Neuronal stem cell (in vitro differentiated cells): ENCODE measurements at regions not wholly inside any gene's neighbourhood (a gene's known extent, or its start where the extent isn't known, plus 50 kb on each side); places are given as distances from the start of the nearest gene placed in this dataset.

Experiments used
- DNase-seq: peaks from one replicate; pipeline ENCODE4 v3.0.0-alpha.2; 2013; ENCODE audit warnings: low spot score
- H2AFZ ChIP-seq: one replicate; pipeline ENCODE4 v1.6.1; 2013; ENCODE audit warnings: mild to moderate bottlenecking, low read length, inconsistent platforms
- H2AK5ac ChIP-seq: 2 replicates; pipeline ENCODE4 v1.6.1; 2013; ENCODE audit warnings: low read depth, mild to moderate bottlenecking, inconsistent platforms, low read length, moderate library complexity, mixed read lengths
- H2BK120ac ChIP-seq: 2 replicates; pipeline ENCODE4 v1.6.1; 2013; ENCODE audit warnings: low read depth, mild to moderate bottlenecking, inconsistent platforms, low read length, moderate library complexity, mixed read lengths
- H2BK12ac ChIP-seq: one replicate; pipeline ENCODE4 v1.6.1; 2013; ENCODE audit warnings: low read length, inconsistent platforms
- H2BK15ac ChIP-seq: 2 replicates; pipeline ENCODE4 v1.6.1; 2013; ENCODE audit warnings: mild to moderate bottlenecking, low read length, inconsistent platforms, mixed read lengths
- H2BK5ac ChIP-seq: one replicate; pipeline ENCODE4 v1.6.1; 2013; ENCODE audit warnings: inconsistent platforms, mild to moderate bottlenecking, low read length, moderate library complexity
- H3K14ac ChIP-seq: one replicate; pipeline ENCODE4 v1.6.1; 2013; ENCODE audit warnings: low read length, inconsistent platforms
- H3K18ac ChIP-seq: 2 replicates; pipeline ENCODE4 v1.6.1; 2013; ENCODE audit warnings: low read length, inconsistent platforms
- H3K23ac ChIP-seq: 2 replicates; pipeline ENCODE4 v1.6.1; 2013; ENCODE audit warnings: low read depth, mild to moderate bottlenecking, mixed read lengths, low read length, inconsistent platforms; ENCODE audit not compliant: poor library complexity
- H3K27ac ChIP-seq: replicated peaks from 3 replicates; pipeline ENCODE4 v1.5.1; 2013; ENCODE audit warnings: low read length, inconsistent platforms
- H3K27me3 ChIP-seq, 3 experiments: 2 replicates each; pipeline ENCODE4 v1.6.1; 2013; ENCODE audit warnings: low read length in 3 of 3, mild to moderate bottlenecking in 2 of 3, inconsistent platforms in 1 of 3, low read depth in 1 of 3, mixed read lengths in 1 of 3, moderate library complexity in 1 of 3; ENCODE audit not compliant: control insufficient read depth in 3 of 3, insufficient read depth in 3 of 3
- H3K36me3 ChIP-seq, 2 donors: replicated peaks in 1 of 2; 2 replicates each; pipeline ENCODE4 v1.6.1; 2013; ENCODE audit warnings: low read length in 2 of 2; ENCODE audit not compliant: control insufficient read depth in 2 of 2, insufficient read depth in 2 of 2
- H3K4ac ChIP-seq: 2 replicates; pipeline ENCODE4 v1.6.1; 2013; ENCODE audit warnings: inconsistent platforms, mild to moderate bottlenecking, low read length, moderate library complexity
- H3K4me1 ChIP-seq, 2 donors: 1 replicate in 1 of 2; 2 replicates in 1 of 2; pipeline ENCODE4 v1.6.1; 2013; ENCODE audit warnings: low read length in 2 of 2, low read depth in 1 of 2; ENCODE audit not compliant: control insufficient read depth in 2 of 2, insufficient read depth in 1 of 2
- H3K4me2 ChIP-seq: one replicate; pipeline ENCODE4 v1.6.1; 2013; ENCODE audit warnings: mild to moderate bottlenecking, low read length, inconsistent platforms; ENCODE audit not compliant: insufficient read depth, poor library complexity, severe bottlenecking
- H3K4me3 ChIP-seq, 2 donors: 2 replicates each; pipeline ENCODE4 v1.5.1; 2013; ENCODE audit warnings: low read length in 2 of 2, mild to moderate bottlenecking in 2 of 2, inconsistent platforms in 1 of 2, moderate library complexity in 1 of 2
- H3K79me1 ChIP-seq: one replicate; pipeline ENCODE4 v1.6.1; 2013; ENCODE audit warnings: low read depth, mild to moderate bottlenecking, inconsistent platforms, low read length, moderate library complexity
- H3K9ac ChIP-seq: one replicate; pipeline ENCODE4 v1.6.1; 2013; ENCODE audit warnings: mild to moderate bottlenecking, low read depth, low read length, inconsistent platforms; ENCODE audit not compliant: poor library complexity
- H3K9me3 ChIP-seq, 2 donors: replicated peaks in 1 of 2; 2 replicates each; pipeline versions ENCODE3 to v1.6.1; 2013; ENCODE audit warnings: low read length in 2 of 2, mild to moderate bottlenecking in 2 of 2, inconsistent platforms in 1 of 2, low read depth in 1 of 2, mixed read lengths in 1 of 2, moderate library complexity in 1 of 2; ENCODE audit not compliant: control insufficient read depth in 2 of 2, insufficient read depth in 1 of 2
- H4K8ac ChIP-seq: one replicate; pipeline ENCODE4 v1.6.1; 2013; ENCODE audit warnings: low read depth, mild to moderate bottlenecking, inconsistent platforms, low read length, moderate library complexity
- H4K91ac ChIP-seq: one replicate; pipeline ENCODE4 v1.6.1; 2013; ENCODE audit warnings: low read length, low read depth, mild to moderate bottlenecking, inconsistent platforms; ENCODE audit not compliant: poor library complexity
- WGBS, 2 donors: extraction: QIAGEN DNeasy Blood & Tissue Kit; methylation state at CpG; one replicate each; pipeline ENCODE4 v1.1.7; 2013; ENCODE audit warnings: missing lambda C conversion rate in 2 of 2, mixed read lengths in 1 of 2; ENCODE audit not compliant: insufficient read length in 2 of 2, insufficient replicate concordance in 1 of 2; ENCODE audit errors: extremely low coverage in 2 of 2; 5-methylcytosine and 5-hydroxymethylcytosine counted together

GRCh38 chr3:41024031-41024836 is 175.1 kb upstream of the CTNNB1 start:
- no peak for DNase-seq
- no peak overlapping the region for H3K4me3 ChIP-seq

DNA sequence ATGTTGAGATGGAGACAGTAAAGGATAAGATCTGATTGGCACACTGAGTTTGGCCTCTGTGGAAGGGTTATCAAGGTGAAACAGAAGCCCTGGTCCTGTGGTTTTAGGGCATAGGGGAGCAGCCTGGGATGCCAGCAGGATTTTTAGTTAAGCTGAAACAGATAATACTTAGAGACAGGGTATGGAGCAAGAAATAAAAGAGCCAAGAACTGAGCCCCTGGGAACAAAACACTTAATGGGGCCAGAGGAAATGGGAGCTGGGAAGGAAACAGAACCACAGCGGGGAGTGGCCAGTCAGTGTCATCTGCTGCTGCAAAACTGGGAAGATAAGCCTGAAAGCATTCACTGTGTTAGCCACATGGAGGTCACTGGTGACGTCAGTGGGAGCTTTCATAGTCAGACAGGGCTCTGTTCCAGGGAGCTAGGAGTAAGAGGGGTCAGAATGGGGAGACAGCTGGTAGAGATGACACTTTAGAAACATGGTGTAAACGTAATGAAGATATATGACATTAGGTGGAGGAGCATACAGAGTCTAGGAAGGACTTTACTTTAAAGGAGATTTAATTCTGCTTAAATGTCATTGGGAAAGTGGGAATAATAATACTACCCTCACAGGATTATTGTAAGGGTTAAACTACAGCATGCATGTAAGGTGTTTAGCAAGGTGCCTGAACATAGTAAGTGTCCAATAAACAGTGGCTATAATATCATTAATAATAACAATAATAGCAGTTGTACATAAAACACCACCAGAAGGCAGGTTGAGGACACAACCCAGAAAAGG is 172.7 kb upstream of the CTNNB1 start:
- no peak overlapping the region for H2AK5ac ChIP-seq
- DNase-seq: no peak
- no peak overlapping the region for H2BK120ac ChIP-seq
- no peak overlapping the region for H3K27ac ChIP-seq
- H2BK12ac ChIP-seq: no peak overlapping the region
- no peaks in the 10 kb centered on the region for H3K36me3 ChIP-seq
- no peak overlapping the region for H3K9ac ChIP-seq
- H4K91ac ChIP-seq: no peak overlapping the region
- H3K4ac ChIP-seq: no peak overlapping the region
- no peak overlapping the region for H2BK5ac ChIP-seq
- H3K4me2 ChIP-seq: no peak overlapping the region
- peak overlapping the region; percentile 64 for H2AFZ ChIP-seq
- no peak overlapping the region for H3K18ac ChIP-seq
- H3K79me1 ChIP-seq: no peaks in the 10 kb centered on the region
- no peak overlapping the region for H3K14ac ChIP-seq
- WGBS, 2 donors: no CpG with 5 or more reads among the region's 3 CpGs
- H3K4me1 ChIP-seq: peaks cover 0 to 10% of the 10 kb centered on the region in 2 donors
- no peak overlapping the region for H4K8ac ChIP-seq
- H3K27me3 ChIP-seq: no peaks in the 10 kb centered on the region
- H3K23ac ChIP-seq: no peak overlapping the region
- H3K4me3 ChIP-seq: no peak overlapping the region
- no peaks in the 10 kb centered on the region for H3K9me3 ChIP-seq
- no peak overlapping the region for H2BK15ac ChIP-seq

More at GRCh38 chr3:41024031-41024836, 175.1 kb upstream of the CTNNB1 start:
- Histone ChIP-seq H3K9ac (no peak overlapping the region), H3K79me1 (no peaks in the 10 kb centered on the region), H3K4ac (no peak overlapping the region), H3K27me3 (no peaks in the 10 kb centered on the region), H3K23ac (no peak overlapping the region), H3K14ac (no peak overlapping the region), H3K4me2 (no peak overlapping the region), H2BK5ac (no peak overlapping the region), H3K27ac (no peak overlapping the region), H3K4me1 (peaks cover 0 to 10% of the 10 kb centered on the region in 2 donors), H2AFZ (peak overlapping the region; percentile 59), H3K36me3 (no peaks in the 10 kb centered on the region), H4K91ac (no peak overlapping the region), H2BK120ac (no peak overlapping the region), H4K8ac (no peak overlapping the region), H2AK5ac (no peak overlapping the region), H3K18ac (no peak overlapping the region), H2BK12ac (no peak overlapping the region), H3K9me3 (no peaks in the 10 kb centered on the region), H2BK15ac (no peak overlapping the region)
- WGBS, 2 donors: no CpG with 5 or more reads among the region's 5 CpGs

DNA sequence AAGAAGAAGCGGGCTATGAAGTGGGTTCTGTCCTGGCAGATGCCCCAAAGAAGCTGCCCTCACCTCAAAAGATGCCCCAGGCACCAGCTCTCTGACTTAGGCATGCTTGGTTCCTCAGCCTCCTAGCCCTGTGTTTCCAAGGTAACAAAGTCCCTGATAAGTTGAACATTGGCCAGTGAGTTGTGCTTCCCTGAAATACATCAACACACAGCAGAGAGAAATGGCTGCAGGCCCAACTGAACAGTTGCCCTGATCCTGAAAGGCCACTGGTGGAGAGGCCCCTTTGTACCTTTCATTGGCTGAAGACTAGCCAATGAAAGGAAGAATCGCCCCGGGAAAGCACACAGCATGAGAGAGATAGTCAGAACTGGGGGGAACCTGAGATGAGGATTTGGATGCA is 169.9 kb upstream of the CTNNB1 start:
- Histone ChIP-seq H2AK5ac (no peak overlapping the region), H3K4me1 (peaks cover 0 to 6% of the 10 kb centered on the region in 2 donors), H2BK5ac (no peak overlapping the region), H2BK15ac (no peak overlapping the region), H3K18ac (no peak overlapping the region), H3K36me3 (no peaks in the 10 kb centered on the region), H3K9ac (no peak overlapping the region), H3K4ac (no peak overlapping the region), H3K4me2 (no peak overlapping the region), H3K4me3 (no peak overlapping the region), H3K23ac (no peak overlapping the region), H2BK120ac (no peak overlapping the region), H3K27ac (no peak overlapping the region), H3K14ac (no peak overlapping the region), H3K27me3 (no peaks in the 10 kb centered on the region), H3K9me3 (no peaks in the 10 kb centered on the region), H3K79me1 (no peaks in the 10 kb centered on the region), H4K91ac (no peak overlapping the region), H4K8ac (no peak overlapping the region), H2AFZ (no peak overlapping the region), H2BK12ac (no peak overlapping the region)
- no CpG with 5 or more reads among the region's 3 CpGs for WGBS, 2 donors
- DNase-seq: no peak

GRCh38 chr3:41030220-41030619 is 169.1 kb upstream of the CTNNB1 start:
- Histone ChIP-seq H4K91ac (no peak overlapping the region), H3K36me3 (no peaks in the 10 kb centered on the region), H3K27ac (no peak overlapping the region), H2BK15ac (no peak overlapping the region), H2AFZ (no peak overlapping the region), H2BK5ac (no peak overlapping the region), H3K4ac (no peak overlapping the region), H4K8ac (no peak overlapping the region), H2BK12ac (no peak overlapping the region), H3K27me3 (no peaks in the 10 kb centered on the region), H3K9me3 (no peaks in the 10 kb centered on the region), H3K4me3 (no peak overlapping the region), H3K79me1 (no peaks in the 10 kb centered on the region), H3K4me2 (no peak overlapping the region), H3K14ac (no peak overlapping the region), H3K9ac (no peak overlapping the region), H2BK120ac (no peak overlapping the region), H3K23ac (no peak overlapping the region), H3K18ac (no peak overlapping the region), H3K4me1 (peaks cover 0 to 4% of the 10 kb centered on the region in 2 donors), H2AK5ac (no peak overlapping the region)
- WGBS, 2 donors: no CpG with 5 or more reads among the region's 4 CpGs
- DNase-seq: no peak
